HepG2 (cell line): ENCODE measurements at regions not wholly inside any gene's neighbourhood (a gene's known extent, or its start where the extent isn't known, plus 50 kb on each side); places are given as distances from the start of the nearest gene placed in this dataset.

ENCODE experiments used
- ATF3 ChIP-seq: sonication (generic); formaldehyde crosslinking; IDR thresholded peaks from 2 replicates; pipeline ENCODE4 v1.4.0; 2020; ENCODE audit warnings: missing genetic modification reagents
- CTCF ChIP-seq: sonication (generic); formaldehyde crosslinking; IDR thresholded peaks from 2 replicates; pipeline ENCODE4 v1.5.0; 2020; ENCODE audit warnings: mild to moderate bottlenecking, missing genetic modification reagents, moderate library complexity
- ESRRA ChIP-seq: sonication (generic); formaldehyde crosslinking; IDR thresholded peaks from 2 replicates; pipeline ENCODE4 v1.5.1; 2020; ENCODE audit warnings: mild to moderate bottlenecking, low read depth, missing genetic modification reagents
- GABPB1 ChIP-seq: IDR thresholded peaks from 2 replicates; pipeline ENCODE4 v1.6.1; 2016; ENCODE audit warnings: mild to moderate bottlenecking, missing genetic modification reagents, moderate library complexity, missing compliant biosample characterization
- JUN ChIP-seq: sonication (generic); formaldehyde crosslinking; IDR thresholded peaks from 2 replicates; pipeline ENCODE4 v1.4.0; 2020; ENCODE audit warnings: mild to moderate bottlenecking, missing genetic modification reagents
- MAX ChIP-seq: IDR thresholded peaks from 2 replicates; pipeline ENCODE4 v1.6.1; 2012; ENCODE audit warnings: inconsistent platforms
- POLR2A ChIP-seq, 2 experiments: IDR thresholded peaks; 2 replicates each; pipeline ENCODE4 v1.6.1; 2011; ENCODE audit warnings: low read depth in 2 of 2, low read length in 2 of 2, mild to moderate bottlenecking in 1 of 2, moderate library complexity in 1 of 2; ENCODE audit not compliant: insufficient read depth in 1 of 2
- PRDM10 ChIP-seq: sonication (generic); formaldehyde crosslinking; IDR thresholded peaks from 2 replicates; pipeline ENCODE4 v1.4.0; 2020; ENCODE audit warnings: low read depth, missing genetic modification reagents
- SSRP1 ChIP-seq: IDR thresholded peaks from 2 replicates; pipeline ENCODE4 v1.6.1; 2016; ENCODE audit warnings: control low read depth
- TGIF2 ChIP-seq: IDR thresholded peaks from 2 replicates; pipeline ENCODE4 v1.6.1; 2016; ENCODE audit warnings: control low read depth, missing compliant biosample characterization
- ZNF512B ChIP-seq: sonication (generic); formaldehyde crosslinking; IDR thresholded peaks from 2 replicates; pipeline ENCODE4 v1.5.1; 2020; ENCODE audit warnings: missing genetic modification reagents, mild to moderate bottlenecking, borderline replicate concordance

- TF ChIP-seq JUN (CRISPR knock-in tag) (no peak), ESRRA (CRISPR knock-in tag) (no peak), ZNF512B (CRISPR knock-in tag) (no peak), ATF3 (CRISPR knock-in tag) (no peak), MAX (no peak), TGIF2 (CRISPR knock-in tag) (no peak), PRDM10 (no peak), SSRP1 (CRISPR knock-in tag) (no peak), GABPB1 (CRISPR knock-in tag) (no peak), CTCF (CRISPR knock-in tag) (no peak), POLR2A (IDR thresholded peaks at IDR 0.05; ENCODE audit: insufficient read depth in 1 of 2, low read depth in 2 of 2, low read length in 2 of 2) (no peak)
These were observed 1003.9 kb downstream of the SORCS3 start for GRCh38 chr10:105644978-105645377.
